CD14-positive monocyte (primary cell): ENCODE measurements at regions not wholly inside any gene's neighbourhood (a gene's known extent, or its start where the extent isn't known, plus 50 kb on each side); places are given as distances from the start of the nearest gene placed in this dataset.

ENCODE experiments used
- DNase-seq, 3 donors: peaks; one replicate each; pipeline ENCODE4 v3.0.0-alpha.2; 2011 to 2022
- H2AFZ ChIP-seq: 2 replicates; pipeline ENCODE4 v1.6.0; 2012; ENCODE audit warnings: mild to moderate bottlenecking, low read depth, low read length, inconsistent platforms; ENCODE audit not compliant: insufficient read depth, poor library complexity, severe bottlenecking
- H3K27ac ChIP-seq, 2 donors: 1 replicate in 1 of 2; 2 replicates in 1 of 2; pipeline ENCODE4 v1.5.1; 2012 to 2013; ENCODE audit warnings: low read length in 2 of 2, control low read depth in 1 of 2, inconsistent platforms in 1 of 2, low read depth in 1 of 2, mild to moderate bottlenecking in 1 of 2
- H3K27me3 ChIP-seq, 2 donors: one replicate each; pipeline versions ENCODE4 v1.6.0 to v1.6.1; 2011 to 2013; ENCODE audit warnings: low read length in 2 of 2; ENCODE audit not compliant: control insufficient read depth in 2 of 2, insufficient read depth in 2 of 2
- H3K36me3 ChIP-seq, 2 donors: replicated peaks in 1 of 2; 1 replicate in 1 of 2; 2 replicates in 1 of 2; pipeline versions ENCODE4 v1.5.1 to v1.6.1; 2012 to 2013; ENCODE audit warnings: low read length in 2 of 2, control low read depth in 1 of 2, inconsistent platforms in 1 of 2, mild to moderate bottlenecking in 1 of 2; ENCODE audit not compliant: insufficient read depth in 2 of 2, control insufficient read depth in 1 of 2
- H3K4me1 ChIP-seq, 2 donors: 1 replicate in 1 of 2; 2 replicates in 1 of 2; pipeline versions ENCODE4 v1.5.1 to v1.6.1; 2012 to 2013; ENCODE audit warnings: low read length in 2 of 2, control low read depth in 1 of 2, inconsistent platforms in 1 of 2, mild to moderate bottlenecking in 1 of 2, moderate library complexity in 1 of 2; ENCODE audit not compliant: insufficient read depth in 2 of 2, control insufficient read depth in 1 of 2
- H3K4me2 ChIP-seq: replicated peaks from 2 replicates; pipeline ENCODE3; 2012; ENCODE audit warnings: low read length, moderate library complexity, mild to moderate bottlenecking; ENCODE audit not compliant: poor library complexity, severe bottlenecking; ENCODE audit errors: extremely low read depth
- H3K4me3 ChIP-seq, 3 experiments: fragments of 200-600 bp in 1 of 3; sonication (generic) in 1 of 3; replicated peaks in 1 of 3; 1 replicate in 2 of 3; 2 replicates in 1 of 3; pipeline ENCODE4 v1.5.1; 2011 to 2013; ENCODE audit warnings: low read length in 3 of 3, mild to moderate bottlenecking in 3 of 3, control low read depth in 2 of 3, low read depth in 2 of 3, inconsistent platforms in 1 of 3, moderate library complexity in 1 of 3
- H3K79me2 ChIP-seq: 2 replicates; pipeline ENCODE4 v1.6.0; 2012; ENCODE audit warnings: mild to moderate bottlenecking, control low read depth, inconsistent platforms, low read length, moderate library complexity; ENCODE audit not compliant: insufficient read depth
- H3K9ac ChIP-seq: 2 replicates; pipeline ENCODE4 v1.6.0; 2017; ENCODE audit warnings: low read length, mild to moderate bottlenecking; ENCODE audit not compliant: insufficient read depth, poor library complexity, severe bottlenecking
- H3K9me3 ChIP-seq, 2 donors: replicated peaks in 1 of 2; 1 replicate in 1 of 2; 2 replicates in 1 of 2; pipeline versions ENCODE4 v1.5.1 to v1.6.1; 2012 to 2013; ENCODE audit warnings: low read length in 2 of 2, control low read depth in 1 of 2; ENCODE audit not compliant: control insufficient read depth in 1 of 2, insufficient read depth in 1 of 2
- H4K20me1 ChIP-seq: 2 replicates; pipeline ENCODE4 v1.6.0; 2012; ENCODE audit warnings: mild to moderate bottlenecking, low read length, control low read depth, moderate library complexity; ENCODE audit not compliant: insufficient read depth
- H3K27ac Mint-ChIP-seq, 7 donors: one replicate each; pipeline ENCODE4 v1.8.0; 2020; ENCODE audit warnings: mild to moderate bottlenecking in 7 of 7, mixed read lengths in 7 of 7, moderate library complexity in 6 of 7, inconsistent platforms in 2 of 7
- H3K27me3 Mint-ChIP-seq, 3 donors: one replicate each; pipeline ENCODE4 v1.8.0; 2021 to 2022; ENCODE audit warnings: low read depth in 3 of 3, mild to moderate bottlenecking in 3 of 3, mixed read lengths in 3 of 3, moderate library complexity in 3 of 3, inconsistent platforms in 1 of 3
- H3K36me3 Mint-ChIP-seq, 2 donors: one replicate each; pipeline ENCODE4 v1.8.0; 2020; ENCODE audit warnings: mixed read lengths in 2 of 2, inconsistent platforms in 1 of 2, mild to moderate bottlenecking in 1 of 2
- H3K4me1 Mint-ChIP-seq: one replicate; pipeline ENCODE4 v1.8.0; 2020; ENCODE audit warnings: mild to moderate bottlenecking, mixed read lengths
- H3K4me3 Mint-ChIP-seq, 2 donors: one replicate each; pipeline ENCODE4 v1.8.0; 2020; ENCODE audit warnings: mild to moderate bottlenecking in 2 of 2, mixed read lengths in 2 of 2, moderate library complexity in 1 of 2
- H3K9me3 Mint-ChIP-seq, 7 donors: one replicate each; pipeline ENCODE4 v1.8.0; 2020 to 2022; ENCODE audit warnings: mixed read lengths in 7 of 7, mild to moderate bottlenecking in 6 of 7, moderate library complexity in 6 of 7, inconsistent platforms in 2 of 7
- WGBS: methylation state at CpG from one replicate; pipeline ENCODE4 v1.1.5; 2013; ENCODE audit warnings: missing lambda C conversion rate; ENCODE audit not compliant: insufficient coverage; 5-methylcytosine and 5-hydroxymethylcytosine counted together
- intact Hi-C, 2 donors: fragments of 100-400 bp; cut with micrococcal nuclease; formaldehyde crosslinking; loops; one replicate each; pipeline versions ENCODE4 v1.15.0 to v1.15.1; 2023
- TF ChIP-seq, protein P1 (sequence below): fragments of 200-600 bp; IDR thresholded peaks from one replicate; pipeline ENCODE4 v1.8.0; 2022; ENCODE audit warnings: antibody characterized with exemption, mild to moderate bottlenecking

DNA sequence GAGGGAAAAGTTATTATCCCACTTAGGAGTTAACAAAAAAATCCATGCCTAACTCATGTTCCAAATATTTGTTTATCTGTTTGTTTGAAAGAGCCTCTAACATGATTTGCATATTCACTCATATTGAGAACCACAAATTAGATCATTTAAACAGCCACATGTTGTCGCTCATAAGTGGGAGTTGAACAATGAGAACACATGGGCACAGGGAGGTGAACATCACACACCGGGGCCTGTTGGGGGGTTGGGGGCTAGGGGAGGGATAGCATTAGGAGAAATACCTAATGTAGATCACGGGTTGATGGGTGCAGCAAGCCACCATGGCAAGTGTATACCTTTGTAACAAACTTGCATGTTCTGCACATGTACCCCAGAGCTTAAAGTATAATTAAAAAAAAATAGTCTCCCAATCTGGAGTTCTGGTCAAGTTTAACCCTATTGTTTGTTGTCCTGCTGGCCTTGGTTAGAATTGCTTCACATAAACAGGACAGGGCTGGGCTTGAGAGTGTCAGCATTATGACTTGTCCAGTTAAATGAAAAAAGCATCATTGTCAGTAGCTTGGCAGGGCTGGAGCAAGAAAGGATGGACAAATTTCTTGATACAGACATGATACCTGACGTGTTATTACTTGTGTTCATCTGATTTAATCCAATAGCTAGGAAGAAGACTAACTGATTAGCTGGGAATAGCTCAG is 57.8 kb upstream of the PSMA1 start:
- H3K4me1 Mint-ChIP-seq = peaks cover 29% of the 10 kb centered on the region
- no peaks in the 10 kb centered on the region for H4K20me1 ChIP-seq

DNA sequence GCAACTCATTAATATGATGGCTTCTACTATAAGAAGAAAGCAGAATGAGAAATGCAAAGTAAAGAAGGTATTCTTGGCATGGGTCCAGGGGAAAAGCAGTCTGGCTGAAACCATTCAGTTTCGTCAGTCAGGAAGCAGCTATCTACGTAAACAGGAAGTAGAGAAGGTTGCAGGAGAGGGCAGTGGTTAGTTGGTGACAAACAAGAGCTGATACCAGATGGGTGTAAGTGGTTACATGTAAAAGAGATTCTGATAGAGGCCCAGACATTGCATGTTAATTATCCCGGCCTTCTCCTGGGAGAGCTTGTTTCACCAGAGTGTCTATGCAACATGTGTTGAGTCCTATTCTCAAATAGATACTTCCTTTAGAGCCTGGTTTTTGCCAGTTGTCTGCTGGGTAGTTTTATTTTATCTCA is 58.4 kb upstream of the PSMA1 start:
- Histone ChIP-seq H3K9me3 (no peaks in the 10 kb centered on the region), H3K4me1 (peaks cover 19 to 24% of the 10 kb centered on the region in 2 donors), H3K4me3 (peak overlapping the region in 2 of 3 experiments; percentile 9 to 29), H3K27ac (peak overlapping the region in 1 of 2 donors; percentile 72), H3K79me2 (no peaks in the 10 kb centered on the region), H4K20me1 (no peaks in the 10 kb centered on the region), H3K9ac (no peak overlapping the region), H2AFZ (no peak overlapping the region), H3K36me3 (no peaks in the 10 kb centered on the region), H3K27me3 (no peaks in the 10 kb centered on the region), H3K4me2 (peak overlapping the region; percentile 39)
- peaks cover 5 to 15% of the 10 kb centered on the region in 2 donors for H3K36me3 Mint-ChIP-seq
- H3K27me3 Mint-ChIP-seq = peaks cover 0 to 1% (median 0%) of the 10 kb centered on the region in 3 donors
- intact Hi-C loops = no loop called here
- WGBS = 0% methylated on average over 2 of the region's 3 CpGs
- DNase-seq = peak; percentile 83 to 94 (median 92)
- H3K4me1 Mint-ChIP-seq = peaks cover 27% of the 10 kb centered on the region
- H3K27ac Mint-ChIP-seq = peak overlapping the region; percentile 80 to 89 (median 85)
- peaks cover 0 to 11% (median 6%) of the 10 kb centered on the region in 7 donors for H3K9me3 Mint-ChIP-seq
- peak overlapping the region in 1 of 2 donors; percentile 72 for H3K4me3 Mint-ChIP-seq
- TF ChIP-seq, protein P1, sequence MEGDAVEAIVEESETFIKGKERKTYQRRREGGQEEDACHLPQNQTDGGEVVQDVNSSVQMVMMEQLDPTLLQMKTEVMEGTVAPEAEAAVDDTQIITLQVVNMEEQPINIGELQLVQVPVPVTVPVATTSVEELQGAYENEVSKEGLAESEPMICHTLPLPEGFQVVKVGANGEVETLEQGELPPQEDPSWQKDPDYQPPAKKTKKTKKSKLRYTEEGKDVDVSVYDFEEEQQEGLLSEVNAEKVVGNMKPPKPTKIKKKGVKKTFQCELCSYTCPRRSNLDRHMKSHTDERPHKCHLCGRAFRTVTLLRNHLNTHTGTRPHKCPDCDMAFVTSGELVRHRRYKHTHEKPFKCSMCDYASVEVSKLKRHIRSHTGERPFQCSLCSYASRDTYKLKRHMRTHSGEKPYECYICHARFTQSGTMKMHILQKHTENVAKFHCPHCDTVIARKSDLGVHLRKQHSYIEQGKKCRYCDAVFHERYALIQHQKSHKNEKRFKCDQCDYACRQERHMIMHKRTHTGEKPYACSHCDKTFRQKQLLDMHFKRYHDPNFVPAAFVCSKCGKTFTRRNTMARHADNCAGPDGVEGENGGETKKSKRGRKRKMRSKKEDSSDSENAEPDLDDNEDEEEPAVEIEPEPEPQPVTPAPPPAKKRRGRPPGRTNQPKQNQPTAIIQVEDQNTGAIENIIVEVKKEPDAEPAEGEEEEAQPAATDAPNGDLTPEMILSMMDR = no peak

More for the DNA sequence above, 57.8 kb upstream of the PSMA1 start:
- no peaks in the 10 kb centered on the region for H3K27me3 ChIP-seq
- peaks cover 19 to 24% of the 10 kb centered on the region in 2 donors for H3K4me1 ChIP-seq
- peaks cover 0 to 11% (median 6%) of the 10 kb centered on the region in 7 donors for H3K9me3 Mint-ChIP-seq
- no peaks in the 10 kb centered on the region for H3K9me3 ChIP-seq
- peaks cover 5 to 11% of the 10 kb centered on the region in 2 donors for H3K36me3 Mint-ChIP-seq
- no peak overlapping the region for H2AFZ ChIP-seq
- H3K27ac ChIP-seq = peak overlapping the region in 1 of 2 donors; percentile 72
- peak overlapping the region; percentile 39 for H3K4me2 ChIP-seq
- no peaks in the 10 kb centered on the region for H3K27me3 Mint-ChIP-seq
- no peaks in the 10 kb centered on the region for H3K36me3 ChIP-seq
- no peaks in the 10 kb centered on the region for H3K79me2 ChIP-seq
- H3K4me3 ChIP-seq = peak overlapping the region in 2 of 3 experiments; percentile 9 to 29
- no CpG with 5 or more reads among the region's 4 CpGs for WGBS
- DNase-seq = peak in 1 of 3 donors; percentile 10
- TF ChIP-seq, protein P1 = no peak
- peak overlapping the region; percentile 80 to 89 (median 85) for H3K27ac Mint-ChIP-seq
- H3K4me3 Mint-ChIP-seq = peak overlapping the region in 1 of 2 donors; percentile 72
- intact Hi-C loops = no loop called here
- peak overlapping the region; percentile 4 for H3K9ac ChIP-seq
